ENCODE measurements at regions not wholly inside any gene's neighbourhood (a gene's known extent, or its start where the extent isn't known, plus 50 kb on each side); places are given as distances from the start of the nearest gene placed in this dataset.

DNA sequence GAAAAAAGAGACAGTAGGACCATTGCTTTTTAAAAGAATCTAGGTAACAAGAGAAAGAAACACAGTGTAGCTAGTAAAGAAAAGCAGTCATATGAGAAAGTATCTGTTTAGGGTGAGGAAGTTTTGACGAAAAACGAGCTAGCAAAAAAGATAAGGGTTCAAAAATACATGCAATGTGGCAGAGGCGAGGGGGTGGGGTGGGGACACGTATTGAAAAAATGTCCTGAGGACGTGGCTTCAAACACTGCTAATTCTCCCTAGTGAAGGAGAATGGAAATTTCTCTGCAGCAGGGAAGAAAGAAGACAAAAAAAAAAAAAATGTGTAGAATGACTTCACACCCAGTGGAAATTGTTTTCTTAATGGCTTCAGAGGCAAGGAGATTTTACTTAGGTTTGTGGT lies 856.4 kb upstream of the INTU start (continued):
- TF ChIP-seq, protein P1, sequence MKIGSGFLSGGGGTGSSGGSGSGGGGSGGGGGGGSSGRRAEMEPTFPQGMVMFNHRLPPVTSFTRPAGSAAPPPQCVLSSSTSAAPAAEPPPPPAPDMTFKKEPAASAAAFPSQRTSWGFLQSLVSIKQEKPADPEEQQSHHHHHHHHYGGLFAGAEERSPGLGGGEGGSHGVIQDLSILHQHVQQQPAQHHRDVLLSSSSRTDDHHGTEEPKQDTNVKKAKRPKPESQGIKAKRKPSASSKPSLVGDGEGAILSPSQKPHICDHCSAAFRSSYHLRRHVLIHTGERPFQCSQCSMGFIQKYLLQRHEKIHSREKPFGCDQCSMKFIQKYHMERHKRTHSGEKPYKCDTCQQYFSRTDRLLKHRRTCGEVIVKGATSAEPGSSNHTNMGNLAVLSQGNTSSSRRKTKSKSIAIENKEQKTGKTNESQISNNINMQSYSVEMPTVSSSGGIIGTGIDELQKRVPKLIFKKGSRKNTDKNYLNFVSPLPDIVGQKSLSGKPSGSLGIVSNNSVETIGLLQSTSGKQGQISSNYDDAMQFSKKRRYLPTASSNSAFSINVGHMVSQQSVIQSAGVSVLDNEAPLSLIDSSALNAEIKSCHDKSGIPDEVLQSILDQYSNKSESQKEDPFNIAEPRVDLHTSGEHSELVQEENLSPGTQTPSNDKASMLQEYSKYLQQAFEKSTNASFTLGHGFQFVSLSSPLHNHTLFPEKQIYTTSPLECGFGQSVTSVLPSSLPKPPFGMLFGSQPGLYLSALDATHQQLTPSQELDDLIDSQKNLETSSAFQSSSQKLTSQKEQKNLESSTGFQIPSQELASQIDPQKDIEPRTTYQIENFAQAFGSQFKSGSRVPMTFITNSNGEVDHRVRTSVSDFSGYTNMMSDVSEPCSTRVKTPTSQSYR (CRISPR knock-in tag; IDR thresholded peaks at IDR 0.05): no peak
- no peak for TF ChIP-seq ESRRA (CRISPR knock-in tag; IDR thresholded peaks at IDR 0.05; ENCODE audit: borderline replicate concordance)
- no peak for TF ChIP-seq SP1 (CRISPR knock-in tag; conservative IDR thresholded peaks at IDR 0.05)
- TF ChIP-seq, protein P2, sequence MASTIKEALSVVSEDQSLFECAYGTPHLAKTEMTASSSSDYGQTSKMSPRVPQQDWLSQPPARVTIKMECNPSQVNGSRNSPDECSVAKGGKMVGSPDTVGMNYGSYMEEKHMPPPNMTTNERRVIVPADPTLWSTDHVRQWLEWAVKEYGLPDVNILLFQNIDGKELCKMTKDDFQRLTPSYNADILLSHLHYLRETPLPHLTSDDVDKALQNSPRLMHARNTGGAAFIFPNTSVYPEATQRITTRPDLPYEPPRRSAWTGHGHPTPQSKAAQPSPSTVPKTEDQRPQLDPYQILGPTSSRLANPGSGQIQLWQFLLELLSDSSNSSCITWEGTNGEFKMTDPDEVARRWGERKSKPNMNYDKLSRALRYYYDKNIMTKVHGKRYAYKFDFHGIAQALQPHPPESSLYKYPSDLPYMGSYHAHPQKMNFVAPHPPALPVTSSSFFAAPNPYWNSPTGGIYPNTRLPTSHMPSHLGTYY (CRISPR knock-in tag; IDR thresholded peaks at IDR 0.05): no peak
- no peak for TF ChIP-seq HMGA2 (CRISPR knock-in tag; IDR thresholded peaks at IDR 0.05)
- TF ChIP-seq, protein P3, sequence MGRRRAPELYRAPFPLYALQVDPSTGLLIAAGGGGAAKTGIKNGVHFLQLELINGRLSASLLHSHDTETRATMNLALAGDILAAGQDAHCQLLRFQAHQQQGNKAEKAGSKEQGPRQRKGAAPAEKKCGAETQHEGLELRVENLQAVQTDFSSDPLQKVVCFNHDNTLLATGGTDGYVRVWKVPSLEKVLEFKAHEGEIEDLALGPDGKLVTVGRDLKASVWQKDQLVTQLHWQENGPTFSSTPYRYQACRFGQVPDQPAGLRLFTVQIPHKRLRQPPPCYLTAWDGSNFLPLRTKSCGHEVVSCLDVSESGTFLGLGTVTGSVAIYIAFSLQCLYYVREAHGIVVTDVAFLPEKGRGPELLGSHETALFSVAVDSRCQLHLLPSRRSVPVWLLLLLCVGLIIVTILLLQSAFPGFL (CRISPR knock-in tag; IDR thresholded peaks at IDR 0.05; ENCODE audit: borderline replicate concordance): no peak
- TF ChIP-seq GABPB1 (CRISPR knock-in tag; IDR thresholded peaks at IDR 0.05): no peak
- TF ChIP-seq, protein P4, sequence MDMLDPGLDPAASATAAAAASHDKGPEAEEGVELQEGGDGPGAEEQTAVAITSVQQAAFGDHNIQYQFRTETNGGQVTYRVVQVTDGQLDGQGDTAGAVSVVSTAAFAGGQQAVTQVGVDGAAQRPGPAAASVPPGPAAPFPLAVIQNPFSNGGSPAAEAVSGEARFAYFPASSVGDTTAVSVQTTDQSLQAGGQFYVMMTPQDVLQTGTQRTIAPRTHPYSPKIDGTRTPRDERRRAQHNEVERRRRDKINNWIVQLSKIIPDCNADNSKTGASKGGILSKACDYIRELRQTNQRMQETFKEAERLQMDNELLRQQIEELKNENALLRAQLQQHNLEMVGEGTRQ (CRISPR knock-in tag; IDR thresholded peaks at IDR 0.05): no peak
- TF ChIP-seq, protein P5, sequence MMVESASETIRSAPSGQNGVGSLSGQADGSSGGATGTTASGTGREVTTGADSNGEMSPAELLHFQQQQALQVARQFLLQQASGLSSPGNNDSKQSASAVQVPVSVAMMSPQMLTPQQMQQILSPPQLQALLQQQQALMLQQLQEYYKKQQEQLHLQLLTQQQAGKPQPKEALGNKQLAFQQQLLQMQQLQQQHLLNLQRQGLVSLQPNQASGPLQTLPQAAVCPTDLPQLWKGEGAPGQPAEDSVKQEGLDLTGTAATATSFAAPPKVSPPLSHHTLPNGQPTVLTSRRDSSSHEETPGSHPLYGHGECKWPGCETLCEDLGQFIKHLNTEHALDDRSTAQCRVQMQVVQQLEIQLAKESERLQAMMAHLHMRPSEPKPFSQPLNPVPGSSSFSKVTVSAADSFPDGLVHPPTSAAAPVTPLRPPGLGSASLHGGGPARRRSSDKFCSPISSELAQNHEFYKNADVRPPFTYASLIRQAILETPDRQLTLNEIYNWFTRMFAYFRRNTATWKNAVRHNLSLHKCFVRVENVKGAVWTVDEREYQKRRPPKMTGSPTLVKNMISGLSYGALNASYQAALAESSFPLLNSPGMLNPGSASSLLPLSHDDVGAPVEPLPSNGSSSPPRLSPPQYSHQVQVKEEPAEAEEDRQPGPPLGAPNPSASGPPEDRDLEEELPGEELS (CRISPR knock-in tag; IDR thresholded peaks at IDR 0.05): no peak

DNA sequence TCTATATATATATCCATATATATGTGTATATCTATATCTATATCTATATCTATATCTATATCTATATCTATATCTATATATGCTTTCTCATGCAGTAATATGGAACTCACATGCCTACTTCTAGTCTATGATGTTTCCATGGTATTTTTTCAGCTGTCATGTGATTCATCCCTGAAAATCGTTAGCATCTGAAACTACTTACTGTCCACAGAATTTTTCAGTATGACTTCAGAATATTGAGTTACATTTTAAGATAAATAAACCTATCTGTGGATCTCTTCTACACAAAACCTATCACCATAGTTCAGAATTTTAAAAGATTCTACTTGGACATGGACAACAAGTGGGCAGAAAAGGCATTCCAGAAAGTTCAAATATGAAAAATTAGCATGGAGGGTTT lies 855.1 kb upstream of the INTU start:
- Mint-ChIP-seq H3K36me3 (no peaks in the 10 kb centered on the region), H3K27ac (no peak overlapping the region), H3K27me3 (ENCODE audit: low read depth) (no peaks in the 10 kb centered on the region), H3K4me3 (no peak overlapping the region), H3K9me3 (no peaks in the 10 kb centered on the region), H3K4me1 (peaks cover 19% of the 10 kb centered on the region)
- no peak for ATAC-seq
- POLR2A ChIA-PET: no interaction called here
- DNase-seq (ENCODE audit: low spot score): no peak
- no peak for TF ChIP-seq TCF7 (CRISPR knock-in tag; IDR thresholded peaks at IDR 0.05; ENCODE audit: low read depth)
- TF ChIP-seq, protein P6, sequence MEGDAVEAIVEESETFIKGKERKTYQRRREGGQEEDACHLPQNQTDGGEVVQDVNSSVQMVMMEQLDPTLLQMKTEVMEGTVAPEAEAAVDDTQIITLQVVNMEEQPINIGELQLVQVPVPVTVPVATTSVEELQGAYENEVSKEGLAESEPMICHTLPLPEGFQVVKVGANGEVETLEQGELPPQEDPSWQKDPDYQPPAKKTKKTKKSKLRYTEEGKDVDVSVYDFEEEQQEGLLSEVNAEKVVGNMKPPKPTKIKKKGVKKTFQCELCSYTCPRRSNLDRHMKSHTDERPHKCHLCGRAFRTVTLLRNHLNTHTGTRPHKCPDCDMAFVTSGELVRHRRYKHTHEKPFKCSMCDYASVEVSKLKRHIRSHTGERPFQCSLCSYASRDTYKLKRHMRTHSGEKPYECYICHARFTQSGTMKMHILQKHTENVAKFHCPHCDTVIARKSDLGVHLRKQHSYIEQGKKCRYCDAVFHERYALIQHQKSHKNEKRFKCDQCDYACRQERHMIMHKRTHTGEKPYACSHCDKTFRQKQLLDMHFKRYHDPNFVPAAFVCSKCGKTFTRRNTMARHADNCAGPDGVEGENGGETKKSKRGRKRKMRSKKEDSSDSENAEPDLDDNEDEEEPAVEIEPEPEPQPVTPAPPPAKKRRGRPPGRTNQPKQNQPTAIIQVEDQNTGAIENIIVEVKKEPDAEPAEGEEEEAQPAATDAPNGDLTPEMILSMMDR (IDR thresholded peaks at IDR 0.05): no peak
- TF ChIP-seq FOXK1 (CRISPR knock-in tag; IDR thresholded peaks at IDR 0.05): no peak
- TF ChIP-seq, protein P7, sequence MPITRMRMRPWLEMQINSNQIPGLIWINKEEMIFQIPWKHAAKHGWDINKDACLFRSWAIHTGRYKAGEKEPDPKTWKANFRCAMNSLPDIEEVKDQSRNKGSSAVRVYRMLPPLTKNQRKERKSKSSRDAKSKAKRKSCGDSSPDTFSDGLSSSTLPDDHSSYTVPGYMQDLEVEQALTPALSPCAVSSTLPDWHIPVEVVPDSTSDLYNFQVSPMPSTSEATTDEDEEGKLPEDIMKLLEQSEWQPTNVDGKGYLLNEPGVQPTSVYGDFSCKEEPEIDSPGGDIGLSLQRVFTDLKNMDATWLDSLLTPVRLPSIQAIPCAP (CRISPR knock-in tag; IDR thresholded peaks at IDR 0.05): no peak
- TF ChIP-seq ZNF416 (CRISPR knock-in tag; IDR thresholded peaks at IDR 0.05): no peak
- CTCF ChIA-PET: no interaction called here
